ENCODE measurements at regions not wholly inside any gene's neighbourhood (a gene's known extent, or its start where the extent isn't known, plus 50 kb on each side); places are given as distances from the start of the nearest gene placed in this dataset.

DNA sequence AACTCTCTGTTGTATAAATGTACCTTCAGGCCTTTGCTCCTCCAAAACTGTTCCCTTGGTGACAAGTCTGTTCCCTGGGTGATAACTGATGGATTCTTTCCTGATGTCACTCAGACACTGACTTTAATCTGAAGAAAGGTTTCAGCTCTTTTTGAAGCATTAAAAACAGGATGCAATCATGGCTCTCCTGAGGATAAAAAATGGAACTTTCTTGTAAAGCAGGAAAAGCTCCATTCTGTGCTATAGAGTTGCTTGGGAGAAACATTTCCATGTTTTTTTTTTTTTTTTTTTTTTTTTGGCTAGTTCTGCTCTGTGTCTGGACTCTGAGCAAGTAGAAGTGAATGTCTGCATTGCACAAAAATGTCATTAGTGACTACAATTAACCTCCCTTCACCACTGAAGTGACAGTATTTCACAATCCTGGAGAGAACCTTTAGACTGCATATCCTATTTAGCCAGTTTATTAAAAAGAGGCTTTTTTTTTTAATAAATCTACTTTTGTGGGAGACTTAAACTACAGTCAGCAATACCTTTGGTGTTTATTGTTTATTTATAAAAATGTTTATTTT, 101.7 kb upstream of the PRMT6 start:
- no peak for DNase-seq

DNA sequence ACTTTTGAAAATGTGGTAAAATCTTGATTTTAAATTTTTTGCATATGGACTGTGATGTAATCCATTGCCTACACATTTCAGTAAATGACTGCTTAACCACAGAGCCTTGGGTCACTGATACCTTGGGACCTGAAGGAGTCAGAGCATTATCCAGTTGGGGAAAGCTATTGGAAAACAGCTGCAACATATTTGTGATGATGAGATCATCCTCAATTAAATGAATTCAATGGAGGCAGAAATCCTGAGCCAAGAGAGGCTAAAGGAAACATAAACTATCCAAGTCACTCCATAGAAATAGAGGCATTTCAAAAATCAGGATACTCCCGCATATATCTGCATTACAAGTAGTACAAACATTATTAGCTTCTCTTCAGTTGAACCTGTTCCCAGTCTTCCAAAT, 99.8 kb upstream of the PRMT6 start:
- peak; percentile 36 for DNase-seq

DNA sequence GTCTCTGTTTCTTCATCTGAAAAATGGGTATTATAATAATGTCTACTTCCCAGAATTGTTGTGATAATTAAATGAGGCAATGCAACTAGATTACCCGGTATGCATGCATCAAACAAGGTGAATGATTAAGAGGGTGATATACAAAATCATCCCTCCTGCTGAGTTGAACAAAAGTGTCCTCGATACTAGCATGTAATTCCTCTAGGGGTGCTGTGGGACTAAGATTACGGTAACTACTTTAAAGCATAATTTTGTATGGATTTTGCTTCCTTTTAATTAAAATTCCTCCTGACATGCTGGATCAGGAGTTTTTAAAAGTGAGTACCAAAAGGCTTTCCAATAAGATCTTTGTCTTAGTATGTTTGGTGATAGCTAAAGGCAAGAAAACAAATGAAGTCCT, 98.7 kb upstream of the PRMT6 start:
- DNase-seq = no peak

DNA sequence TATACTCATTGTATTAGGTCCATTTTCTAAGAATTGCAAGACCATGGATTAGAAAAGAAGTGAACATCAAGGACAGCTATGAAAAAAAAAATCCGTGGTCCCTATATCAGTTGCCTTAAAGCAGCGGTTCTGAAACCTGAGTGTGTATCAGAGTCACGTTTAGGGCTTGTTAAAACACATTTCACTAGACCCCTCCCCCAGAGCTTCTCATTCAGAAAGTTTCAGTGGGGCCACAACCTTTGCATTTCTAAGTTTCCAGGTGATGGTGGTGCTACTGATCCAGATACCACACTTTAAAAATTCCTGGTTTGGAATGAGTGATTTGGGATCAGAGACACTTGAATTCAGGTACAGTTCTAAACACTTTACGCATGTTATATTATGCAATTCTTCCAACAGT, 96.1 kb upstream of the PRMT6 start:
- DNase-seq = no peak

DNA sequence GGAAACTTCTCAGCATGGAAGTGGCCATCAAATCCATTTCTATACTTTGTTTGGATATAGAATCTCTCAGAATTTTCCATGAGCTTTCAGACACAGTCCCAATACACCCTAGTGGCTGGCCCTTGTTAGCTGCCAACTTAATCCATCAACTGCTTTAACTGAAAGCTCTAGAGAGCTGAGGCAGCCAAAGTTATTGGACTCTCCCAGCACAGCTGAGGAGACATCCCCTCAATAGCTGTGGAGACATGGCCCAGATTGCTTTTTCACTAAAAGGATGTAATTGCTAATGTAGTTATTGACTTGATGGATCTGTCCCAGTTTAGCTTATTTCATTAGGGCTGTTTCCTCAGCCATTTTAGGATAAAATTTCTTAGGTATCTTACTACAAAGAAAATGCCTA, 94.8 kb upstream of the PRMT6 start:
- no peak for DNase-seq

DNA sequence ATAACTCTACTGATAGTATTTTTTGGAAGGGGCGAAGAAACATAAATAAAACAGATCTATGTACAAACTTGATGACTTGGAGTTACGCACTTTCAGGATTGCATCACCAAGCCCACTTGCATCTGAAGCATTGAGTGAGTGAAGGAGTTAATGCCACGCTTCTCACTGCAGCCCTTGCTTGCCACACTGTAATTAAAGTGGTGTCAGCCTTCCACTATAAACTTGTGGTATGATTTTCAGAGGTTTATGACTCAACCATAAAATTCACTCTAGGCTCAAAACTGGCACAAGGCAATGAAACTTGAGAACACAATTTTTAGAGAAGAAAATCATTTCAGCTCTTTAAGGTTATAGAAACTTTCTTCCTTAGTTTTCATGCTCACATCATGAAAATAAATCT, 93.9 kb upstream of the PRMT6 start:
- DNase-seq = no peak

DNA sequence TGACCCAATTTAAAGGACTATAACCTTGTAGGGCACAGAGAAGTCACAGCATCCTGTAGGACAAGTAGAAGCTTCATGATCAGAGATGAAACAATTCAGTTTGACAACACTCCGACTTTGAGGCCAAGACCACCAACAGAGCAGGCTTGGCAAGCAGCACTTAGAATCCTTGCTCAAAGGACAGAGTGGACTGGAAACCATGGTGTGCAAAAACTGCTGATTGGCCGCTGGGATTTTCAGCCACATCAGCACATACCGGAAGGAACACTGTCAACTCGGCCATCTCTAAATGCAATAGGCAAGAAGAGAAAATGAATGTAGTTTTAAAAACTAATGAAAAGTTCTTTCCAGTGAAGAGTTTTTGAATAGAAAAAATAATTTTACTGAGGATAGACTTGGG, 92.0 kb upstream of the PRMT6 start:
- no peak for DNase-seq

DNA sequence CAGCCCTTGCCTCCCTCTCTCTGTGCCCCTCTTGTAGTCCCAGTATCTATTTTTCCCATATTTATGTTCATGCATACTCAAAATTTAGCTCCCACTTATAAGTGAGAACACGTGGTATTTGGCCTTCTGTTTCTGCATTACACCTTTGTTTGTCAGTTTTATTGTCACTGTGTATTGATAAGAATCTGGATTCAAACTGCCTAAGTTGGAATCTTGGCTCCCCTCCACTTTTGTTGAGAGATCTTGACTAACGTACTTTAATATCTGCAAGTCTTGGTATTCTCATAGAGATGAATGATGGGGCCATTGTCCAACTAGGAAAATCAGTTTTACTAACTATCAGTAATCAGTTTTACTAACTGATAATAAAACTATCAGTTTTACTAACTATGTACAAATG, 87.8 kb upstream of the PRMT6 start:
- no peak for DNase-seq

DNA sequence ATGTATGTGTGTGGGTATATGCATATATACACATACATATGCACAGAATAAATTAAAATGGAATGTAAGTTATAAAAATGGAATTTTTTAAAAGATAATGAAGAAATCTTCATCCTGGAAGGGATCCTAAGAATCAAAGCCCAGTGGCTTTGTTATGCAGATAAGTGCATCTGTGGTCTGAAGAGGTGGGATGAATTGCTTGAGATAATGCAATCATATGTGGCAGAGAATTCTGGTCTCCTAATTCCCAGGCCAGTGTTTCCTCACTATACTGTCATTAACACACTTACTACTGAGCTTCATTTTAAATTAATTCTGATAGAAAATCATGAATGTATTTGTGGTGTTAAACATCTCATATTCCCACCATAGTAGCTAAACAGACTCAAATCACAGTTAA, 86.7 kb upstream of the PRMT6 start:
- DNase-seq = no peak

DNA sequence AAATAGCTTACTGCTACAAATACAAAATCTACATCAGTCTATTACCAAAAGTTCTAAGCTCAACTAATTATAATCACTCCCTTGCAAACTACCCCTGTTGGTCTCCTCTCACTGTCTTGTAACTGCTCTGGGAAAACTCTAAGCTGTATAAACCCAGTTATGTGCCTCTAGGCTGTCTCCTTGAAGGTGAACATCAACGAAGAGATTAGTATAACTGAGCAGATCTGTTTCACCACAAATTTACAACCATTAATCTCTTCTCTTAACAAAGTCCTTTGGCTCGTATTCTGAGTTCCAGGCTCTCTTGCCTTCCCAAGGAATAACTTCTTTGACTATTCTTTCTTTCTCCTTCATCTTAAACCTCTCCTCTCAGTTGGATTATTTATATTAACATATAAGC, 84.4 kb upstream of the PRMT6 start:
- no peak for DNase-seq

DNA sequence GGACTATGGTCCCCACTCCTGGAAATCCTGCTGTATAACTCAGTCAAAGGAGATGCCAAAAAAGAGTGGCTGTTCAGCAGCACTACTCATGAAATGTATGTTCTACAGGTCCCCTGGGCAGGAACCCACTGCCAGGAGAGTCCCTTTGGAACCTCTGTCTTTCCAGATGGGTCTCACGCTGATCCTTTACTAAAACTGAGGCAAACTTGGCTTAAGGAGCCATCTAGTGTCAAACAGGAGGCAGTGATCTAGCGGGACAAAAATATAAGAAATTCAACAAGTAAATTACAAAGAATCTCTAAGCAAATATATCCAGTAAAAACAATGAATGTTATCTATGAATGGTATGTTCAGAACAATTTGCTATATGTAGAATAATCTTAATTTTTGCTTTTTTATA, 80.5 kb upstream of the PRMT6 start:
- DNase-seq = no peak

DNA sequence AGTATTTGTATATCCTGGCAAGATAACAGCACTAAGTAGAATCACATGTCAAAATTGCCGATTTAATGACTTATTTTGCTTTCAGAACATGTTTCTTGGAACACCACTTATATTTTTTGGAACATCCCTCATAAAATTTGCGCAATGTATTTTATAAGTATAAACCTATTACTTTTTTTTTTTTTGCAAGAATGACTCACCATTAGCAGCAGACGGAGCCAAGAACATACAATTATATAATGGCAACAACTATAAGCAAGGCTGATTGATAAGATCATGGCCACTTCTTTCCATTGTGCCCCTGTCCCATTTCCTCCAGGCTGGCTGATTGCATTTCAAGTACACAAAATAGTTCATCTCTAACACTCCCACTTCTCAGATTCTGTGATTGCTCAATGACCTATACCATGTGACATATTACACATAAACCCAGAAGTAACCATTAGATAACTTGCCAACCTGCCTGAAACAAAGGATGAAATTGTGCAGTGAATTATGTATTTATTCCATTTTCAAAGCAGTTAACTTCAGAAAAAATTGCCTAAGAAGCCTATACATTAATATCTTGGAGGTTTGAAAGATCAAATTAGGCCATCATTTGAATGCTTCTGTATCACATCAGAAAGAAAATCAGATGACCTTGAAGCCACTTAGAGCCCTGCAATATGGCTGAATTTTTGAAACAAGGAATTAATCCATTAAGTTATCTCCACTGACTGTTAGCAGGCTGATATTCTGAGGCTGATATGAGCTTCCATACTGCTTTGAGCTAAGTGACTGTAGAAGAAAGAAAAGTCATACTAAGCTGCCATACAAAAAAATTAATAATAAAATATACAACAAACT, 77.8 kb upstream of the PRMT6 start:
- no peak for DNase-seq

DNA sequence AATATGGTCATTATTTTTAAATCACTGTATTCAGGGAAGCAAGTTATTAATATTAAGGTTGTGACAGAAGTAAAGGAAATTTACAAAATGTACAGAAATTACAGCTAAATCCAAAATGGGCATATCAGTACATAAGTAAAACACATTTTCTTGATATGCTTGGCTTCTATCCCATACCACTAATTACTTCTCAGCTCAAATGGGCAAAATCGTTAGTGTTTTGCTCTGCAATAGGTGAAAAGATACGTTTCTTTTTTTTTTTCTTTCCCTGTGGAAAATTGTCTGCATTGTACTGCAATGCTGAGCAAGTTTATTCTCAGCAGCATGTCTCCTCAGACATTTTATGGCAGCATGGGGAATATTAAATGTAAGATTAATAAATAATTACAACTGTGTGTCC, 77.1 kb upstream of the PRMT6 start:
- no peak for DNase-seq

DNA sequence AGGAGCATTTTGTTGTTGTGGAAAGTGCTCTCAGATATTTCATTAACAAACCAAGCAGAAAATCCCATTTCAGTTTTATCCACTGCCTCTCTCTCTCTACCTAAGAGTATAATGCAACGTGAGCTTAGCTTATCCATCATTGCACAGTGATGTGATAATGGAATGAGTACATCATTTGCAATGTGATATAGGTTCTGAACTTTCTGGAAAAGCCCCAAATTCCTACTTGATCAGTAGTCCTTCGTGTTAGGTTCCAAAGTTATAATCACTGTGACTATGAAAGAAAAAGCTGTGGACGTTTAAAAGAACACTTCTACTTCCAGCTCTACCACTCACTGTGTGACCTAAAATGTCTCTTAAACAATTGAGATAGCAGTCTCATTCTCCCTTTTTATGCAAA, 76.4 kb upstream of the PRMT6 start:
- DNase-seq = no peak

DNA sequence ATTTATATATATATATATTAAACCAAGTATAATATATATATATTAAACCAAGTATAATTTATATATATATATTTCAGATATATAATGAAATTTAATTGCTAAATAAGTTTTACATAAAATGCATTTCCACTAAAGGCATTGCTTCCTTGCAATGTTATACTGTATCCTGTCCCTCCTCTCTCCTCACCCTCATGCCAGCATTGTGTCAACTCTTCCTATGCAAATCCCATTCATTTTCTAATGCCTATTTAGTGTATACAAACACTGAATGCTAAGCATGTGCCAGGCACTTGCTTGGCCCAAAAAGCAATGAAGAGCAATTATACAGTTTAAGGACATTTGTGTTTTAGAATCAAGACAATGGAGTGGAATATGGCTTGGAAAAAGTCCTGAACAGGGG, 71.7 kb upstream of the PRMT6 start:
- no peak for DNase-seq

DNA sequence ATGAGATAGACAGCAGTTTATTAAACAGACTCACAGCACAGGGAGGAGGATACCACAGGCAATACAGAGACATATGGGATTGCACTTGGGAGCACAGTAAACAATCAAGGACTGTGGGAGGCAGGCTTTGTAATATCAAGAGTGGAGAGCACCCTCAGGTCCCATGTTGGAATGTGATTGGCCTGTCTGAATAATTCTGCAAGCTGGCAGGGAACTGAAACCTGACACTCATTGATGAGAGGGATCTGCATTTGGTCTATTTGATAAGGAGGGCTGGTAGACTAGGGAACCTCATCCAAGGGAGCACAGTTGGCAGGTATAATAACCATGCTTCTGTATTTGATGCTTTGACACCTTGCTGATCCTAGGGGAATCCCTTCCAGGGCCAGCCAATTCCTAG, 69.9 kb upstream of the PRMT6 start:
- DNase-seq = no peak

DNA sequence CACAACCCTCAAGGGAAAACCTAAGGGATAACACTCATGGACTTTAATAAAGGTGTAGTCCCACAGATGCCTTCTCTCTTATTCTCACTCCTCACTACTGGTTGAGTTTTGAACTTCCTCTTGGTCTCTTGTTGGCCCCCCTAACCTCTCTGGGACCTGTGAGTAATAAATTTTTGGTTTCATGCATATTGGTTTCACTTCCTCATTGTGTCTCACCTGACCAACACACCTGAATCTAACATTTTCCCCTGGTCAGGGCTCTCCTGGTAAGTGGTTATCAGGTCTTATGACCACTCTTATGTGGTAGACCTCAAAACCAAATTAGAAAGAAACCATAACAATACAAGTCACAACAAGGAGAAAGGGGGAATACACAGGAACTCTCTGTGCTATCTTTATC, 60.5 kb upstream of the PRMT6 start:
- no peak for DNase-seq

DNA sequence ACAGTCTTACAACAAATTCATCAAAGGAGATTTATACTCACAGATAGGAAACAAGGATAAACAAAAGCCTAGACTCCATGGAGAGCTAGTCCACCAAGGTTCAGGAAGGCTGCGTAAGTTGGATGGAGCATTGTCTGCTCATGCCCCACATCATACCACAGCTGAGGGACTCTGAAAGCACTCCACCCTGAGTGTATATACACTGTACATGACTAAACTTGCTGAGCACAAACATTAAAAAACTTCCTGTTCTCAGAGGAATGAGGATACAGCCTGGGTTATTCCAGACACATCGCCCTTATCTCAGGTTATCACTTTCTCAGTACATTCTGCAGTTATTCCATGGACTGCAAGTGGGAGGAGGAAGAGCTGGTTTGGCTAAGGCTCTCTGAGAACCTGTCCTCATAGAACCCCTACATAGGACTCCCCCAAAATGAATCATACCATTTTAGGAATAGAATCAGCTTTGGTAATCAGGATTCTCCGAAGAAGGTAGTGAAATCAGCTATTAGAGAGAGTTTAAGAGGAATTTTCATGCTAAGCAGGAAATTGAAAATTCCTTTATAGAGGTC, 58.0 kb upstream of the PRMT6 start:
- no peak for DNase-seq

DNA sequence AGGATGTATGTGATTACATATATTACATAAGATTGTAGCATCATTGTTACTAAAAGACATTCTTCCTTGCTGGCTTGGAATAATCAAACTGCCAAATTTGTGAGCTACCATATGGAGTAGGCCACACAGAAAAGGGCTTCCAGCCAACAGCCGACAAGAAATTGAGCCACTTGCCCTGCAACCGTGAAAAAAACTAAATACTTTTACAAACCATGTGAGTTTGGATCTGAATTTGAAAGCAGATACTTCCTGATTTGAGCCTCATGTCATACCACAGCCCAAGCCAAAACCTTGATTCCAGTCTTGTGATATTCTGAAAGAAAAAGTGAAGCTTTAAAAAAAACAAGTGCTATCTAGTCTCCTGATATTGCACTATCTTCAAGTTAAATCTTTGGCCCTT, 55.6 kb upstream of the PRMT6 start:
- no peak for DNase-seq

DNA sequence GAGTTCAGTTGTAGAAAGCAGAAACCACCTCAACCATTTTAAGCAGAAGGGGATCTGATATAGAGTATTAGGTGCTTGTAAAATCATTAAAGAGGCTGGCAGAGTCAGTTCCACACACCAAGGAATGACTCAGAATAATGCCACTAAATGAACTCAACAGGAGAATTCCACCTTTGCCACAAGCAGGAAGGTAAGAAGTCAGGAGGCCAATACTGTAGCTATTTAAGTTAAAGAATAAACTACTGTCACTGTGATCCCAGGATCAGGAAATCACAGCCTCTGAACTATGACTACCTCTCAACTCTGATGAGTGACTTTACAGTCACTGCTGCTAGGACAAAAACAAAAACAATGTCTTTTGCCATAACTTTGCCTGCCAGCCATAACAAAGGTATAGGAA, 52.5 kb upstream of the PRMT6 start:
- no peak for DNase-seq

DNA sequence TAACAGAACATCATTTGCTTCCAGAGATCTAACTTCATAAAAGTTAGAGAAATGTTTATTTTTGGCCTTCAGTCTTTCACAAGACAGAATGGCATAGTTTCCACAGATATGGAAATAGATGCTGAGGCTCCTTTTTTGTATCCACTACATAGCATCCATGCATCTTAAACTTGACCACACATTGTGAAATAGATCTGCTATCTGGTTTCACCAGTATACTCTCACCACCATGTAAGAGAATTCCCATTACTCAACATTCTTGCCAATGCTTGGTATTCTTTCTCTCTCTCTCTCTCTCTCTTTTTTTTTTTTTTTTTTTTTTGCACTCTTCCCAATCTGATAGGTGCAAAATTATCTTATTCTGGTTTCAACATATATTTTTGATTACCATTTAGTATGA, 52.1 kb upstream of the PRMT6 start:
- DNase-seq = no peak
